GM13976 (cell line): ENCODE measurements at regions not wholly inside any gene's neighbourhood (a gene's known extent, or its start where the extent isn't known, plus 50 kb on each side); places are given as distances from the start of the nearest gene placed in this dataset.

Source experiments
- DNase-seq: peaks from one replicate; pipeline ENCODE4 v3.0.0; 2012; ENCODE audit warnings: low spot score
- CTCF ChIP-seq: IDR thresholded peaks from 2 replicates; pipeline ENCODE4 v1.5.1; 2012; ENCODE audit warnings: borderline replicate concordance, mild to moderate bottlenecking; ENCODE audit not compliant: insufficient read depth; ENCODE audit errors: extremely low read depth, missing control alignments, control extremely low read depth
- in situ Hi-C: fragments of 300-500 bp; cut with MboI; formaldehyde crosslinking; loops from one replicate; pipeline ENCODE4 v1.12.0; 2022; ENCODE audit warnings: low sequenced_read_pairs, mixed read lengths, inconsistent platforms; ENCODE audit not compliant: unreplicated experiment

- TF ChIP-seq CTCF = no peak
- DNase-seq = no peak
- in situ Hi-C loops = no loop called here
Measured at GRCh38 chr7:121479466-121479865, 83.4 kb upstream of the FAM3C start.

- in situ Hi-C loops = no loop called here
- no peak for DNase-seq
Measured at GRCh38 chr7:121475806-121476205, 79.7 kb upstream of the FAM3C start.

DNA sequence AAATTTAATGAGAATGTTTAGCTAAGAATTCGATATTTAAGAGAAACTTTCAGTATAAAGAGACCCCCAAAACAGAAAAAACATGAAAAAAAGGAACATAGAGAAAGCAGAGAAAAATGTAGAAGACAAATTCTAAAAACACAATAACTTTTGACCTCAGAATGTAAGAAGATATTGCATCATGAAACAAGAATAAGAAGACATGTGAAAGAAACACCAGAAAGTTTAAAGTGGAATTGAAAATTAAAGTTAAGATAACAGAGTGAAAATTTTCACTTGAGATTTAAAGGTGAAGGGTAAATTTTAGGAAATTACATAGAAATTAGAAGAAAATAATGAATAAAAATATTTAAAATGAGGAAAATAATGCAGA lies 78.2 kb upstream of the FAM3C start:
- in situ Hi-C loops = no loop called here
- TF ChIP-seq CTCF = no peak
- no peak for DNase-seq

More at GRCh38 chr7:121475806-121476205, 79.7 kb upstream of the FAM3C start:
- no peak for TF ChIP-seq CTCF

GRCh38 chr7:121473645-121474300 lies 77.7 kb upstream of the FAM3C start:
- TF ChIP-seq CTCF = no peak
- in situ Hi-C loops = no loop called here
- no peak for DNase-seq

DNA sequence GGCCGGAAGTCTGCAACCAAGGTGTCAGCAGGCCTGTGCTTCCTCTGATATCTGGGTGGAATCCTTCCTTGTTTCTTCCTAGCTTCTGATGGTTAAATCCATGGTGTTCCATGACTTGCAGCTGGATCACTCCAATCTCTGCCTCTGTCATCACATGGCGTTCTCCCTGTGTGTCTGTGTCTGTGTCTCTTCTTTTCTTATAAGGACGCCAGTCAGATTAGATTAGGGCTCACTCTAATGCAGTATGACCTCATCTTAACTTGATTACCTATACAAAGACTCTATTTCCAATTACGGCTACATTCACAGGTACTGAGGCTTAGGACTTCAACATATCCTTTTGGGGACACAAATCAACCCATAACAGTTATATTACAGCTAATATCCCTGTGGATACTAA lies 70.3 kb upstream of the FAM3C start:
- TF ChIP-seq CTCF = no peak
- in situ Hi-C loops = no loop called here
- DNase-seq = no peak

GRCh38 chr7:121459148-121459547 lies 63.0 kb upstream of the FAM3C start:
- in situ Hi-C loops = no loop called here
- no peak for DNase-seq
- no peak for TF ChIP-seq CTCF
